Right lobe of liver (tissue), 4 donors: ENCODE measurements at regions not wholly inside any gene's neighbourhood (a gene's known extent, or its start where the extent isn't known, plus 50 kb on each side); places are given as distances from the start of the nearest gene placed in this dataset.

Experiments used
- CTCF ChIP-seq, 4 donors: fragments of 200-600 bp in 3 of 4; fragments of 450-650 bp in 1 of 4; IDR thresholded peaks; one replicate each; pipeline versions ENCODE4 v1.5.1 to v1.8.0; 2016 to 2022; ENCODE audit warnings: antibody characterized with exemption in 4 of 4, mild to moderate bottlenecking in 2 of 4
- POLR2A ChIP-seq: fragments of 450-650 bp; IDR thresholded peaks from one replicate; pipeline ENCODE4 v1.6.1; 2017; ENCODE audit warnings: antibody characterized with exemption, mild to moderate bottlenecking
- donor health status: DM: no; HTN: no; CAD: no.
- donor health status: DM: no; HTN: no; CAD: no.
- donor health status: DM: no; HTN: yes; CAD: no.

GRCh38 chr2:120805011-120805410 is 69.3 kb downstream of the GLI2 start:
- no peak for TF ChIP-seq CTCF (IDR thresholded peaks at IDR 0.05)
- no peak for TF ChIP-seq POLR2A
